CD4-positive, alpha-beta T cell treated with Interleukin-6 at 100 ng/mL for 8 hours (primary cell): ENCODE measurements at regions not wholly inside any gene's neighbourhood (a gene's known extent, or its start where the extent isn't known, plus 50 kb on each side); places are given as distances from the start of the nearest gene placed in this dataset.
"Not testable (repeated sequence)": the region's sequence is repeated elsewhere in the genome, so short reads cannot be mapped to it uniquely, and the experiment has no call there.

Source experiments
- DNase-seq: peaks from one replicate; pipeline ENCODE4 v3.0.0-alpha.2; 2020; ENCODE audit warnings: mixed read lengths, low spot score

GRCh38 chr5:88092358-88092757 is 176.3 kb downstream of the TMEM161B start:
- no peak for DNase-seq

- DNase-seq: no peak
Observed at GRCh38 chr5:88090506-88090905, 178.1 kb downstream of the TMEM161B start.

GRCh38 chr5:88089719-88090390 is 178.8 kb downstream of the TMEM161B start:
- DNase-seq: no peak

GRCh38 chr5:88085462-88085861 is 183.2 kb downstream of the TMEM161B start:
- DNase-seq: no peak

- no peak for DNase-seq
Observed at GRCh38 chr5:88081877-88082276, 186.8 kb downstream of the TMEM161B start.

GRCh38 chr5:88063813-88064212 is 204.8 kb downstream of the TMEM161B start:
- DNase-seq: no peak

- no peak for DNase-seq
Observed at GRCh38 chr5:88060194-88060593, 208.5 kb downstream of the TMEM161B start.

GRCh38 chr5:88058625-88059024 is 210.0 kb downstream of the TMEM161B start:
- DNase-seq: no peak

- not testable (repeated sequence) for DNase-seq
Observed at GRCh38 chr5:88052468-88052867, 216.2 kb downstream of the TMEM161B start.

- DNase-seq: no peak
Observed at GRCh38 chr5:88051148-88051547, 217.5 kb downstream of the TMEM161B start.

- DNase-seq: no peak
Observed at GRCh38 chr5:88049737-88050136, 218.9 kb downstream of the TMEM161B start.

- DNase-seq: no peak
Observed at GRCh38 chr5:88049156-88049555, 219.5 kb downstream of the TMEM161B start.

- DNase-seq: no peak
Observed at GRCh38 chr5:88045931-88046461, 222.6 kb downstream of the TMEM161B start.

GRCh38 chr5:88045165-88045564 is 223.5 kb downstream of the TMEM161B start:
- DNase-seq: no peak

- no peak for DNase-seq
Observed at GRCh38 chr5:88034520-88034919, 234.1 kb downstream of the TMEM161B start.

GRCh38 chr5:88033191-88033590 is 235.5 kb downstream of the TMEM161B start:
- DNase-seq: no peak

GRCh38 chr5:88029011-88029410 is 239.6 kb downstream of the TMEM161B start:
- no peak for DNase-seq

- DNase-seq: no peak
Observed at GRCh38 chr5:88021141-88021540, 247.5 kb downstream of the TMEM161B start.

GRCh38 chr5:88014984-88015383 is 253.7 kb downstream of the TMEM161B start:
- not testable (repeated sequence) for DNase-seq

GRCh38 chr5:88000877-88001276 is 267.8 kb downstream of the TMEM161B start:
- no peak for DNase-seq

GRCh38 chr5:87997662-87998061 is 271.0 kb downstream of the TMEM161B start:
- DNase-seq: no peak

GRCh38 chr5:87966213-87966612 is 302.4 kb downstream of the TMEM161B start:
- no peak for DNase-seq

- no peak for DNase-seq
Observed at GRCh38 chr5:87954121-87954520, 314.5 kb downstream of the TMEM161B start.

- DNase-seq: no peak
Observed at GRCh38 chr5:87951661-87952060, 317.0 kb downstream of the TMEM161B start.
